Rectal smooth muscle tissue (tissue), 1 donor: ENCODE measurements at regions not wholly inside any gene's neighbourhood (a gene's known extent, or its start where the extent isn't known, plus 50 kb on each side); places are given as distances from the start of the nearest gene placed in this dataset.

ENCODE experiments used
- H3K27ac ChIP-seq: one replicate; pipeline ENCODE4 v1.7.0; 2013; ENCODE audit warnings: low read depth, low read length, inconsistent platforms
- H3K27me3 ChIP-seq: one replicate; pipeline ENCODE4 v1.7.0; 2013; ENCODE audit warnings: low read length; ENCODE audit not compliant: control insufficient read depth, insufficient read depth
- H3K36me3 ChIP-seq: one replicate; pipeline ENCODE4 v1.7.0; 2013; ENCODE audit warnings: low read length; ENCODE audit not compliant: control insufficient read depth, insufficient read depth
- H3K4me1 ChIP-seq: one replicate; pipeline ENCODE4 v1.7.0; 2013; ENCODE audit warnings: low read length; ENCODE audit not compliant: control insufficient read depth, insufficient read depth
- H3K4me3 ChIP-seq: one replicate; pipeline ENCODE4 v1.7.0; 2013; ENCODE audit warnings: low read length
- H3K9ac ChIP-seq: one replicate; pipeline ENCODE4 v1.7.0; 2013; ENCODE audit warnings: low read length

DNA sequence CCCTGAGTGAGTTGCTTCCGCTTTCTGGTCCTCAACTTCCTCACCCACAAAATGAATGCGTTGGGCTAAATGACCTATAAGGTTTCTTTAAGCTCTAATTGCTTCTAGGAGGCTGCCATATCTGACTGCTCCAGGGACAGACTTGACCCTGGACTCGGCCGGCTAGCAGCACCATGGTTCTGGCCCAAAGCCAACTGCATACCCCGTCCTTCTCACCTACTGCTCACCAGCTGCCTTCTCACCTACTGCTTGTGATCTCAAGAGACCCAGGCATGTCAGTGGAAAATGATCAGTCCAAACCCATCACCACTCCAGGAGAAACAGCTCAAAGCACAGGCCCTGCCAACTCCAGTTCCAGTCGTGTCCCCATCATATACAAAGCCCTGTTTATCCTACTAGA, 124.3 kb upstream of the IRX5 start:
- Histone ChIP-seq H3K27me3 (peaks cover 2% of the 10 kb centered on the region), H3K27ac (no peak overlapping the region), H3K9ac (no peak overlapping the region), H3K4me3 (no peak overlapping the region), H3K4me1 (no peaks in the 10 kb centered on the region), H3K36me3 (no peaks in the 10 kb centered on the region)

DNA sequence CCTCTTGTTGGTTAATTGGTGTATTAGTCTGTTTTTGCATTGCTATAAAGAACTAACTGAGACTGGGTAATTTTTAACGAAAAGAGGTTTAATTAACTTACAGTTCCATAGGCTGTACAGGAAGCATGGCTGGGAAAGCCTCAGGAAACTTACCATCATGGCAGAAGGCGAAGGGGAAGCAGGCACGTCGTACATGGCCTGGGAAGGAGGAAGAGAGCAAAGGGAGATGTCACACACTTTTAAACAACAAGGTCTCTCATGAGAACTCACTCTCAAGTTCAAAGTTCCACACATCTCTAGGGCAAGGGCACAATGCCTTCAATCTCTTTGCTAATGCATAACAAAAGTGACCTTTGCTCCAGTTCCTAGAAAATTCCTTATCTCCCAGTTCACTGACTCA, 125.0 kb upstream of the IRX5 start:
- H3K27me3 ChIP-seq = peaks cover under 1% of the 10 kb centered on the region
- no peak overlapping the region for H3K9ac ChIP-seq
- no peaks in the 10 kb centered on the region for H3K4me1 ChIP-seq
- no peaks in the 10 kb centered on the region for H3K36me3 ChIP-seq
- no peak overlapping the region for H3K27ac ChIP-seq
- no peak overlapping the region for H3K4me3 ChIP-seq

DNA sequence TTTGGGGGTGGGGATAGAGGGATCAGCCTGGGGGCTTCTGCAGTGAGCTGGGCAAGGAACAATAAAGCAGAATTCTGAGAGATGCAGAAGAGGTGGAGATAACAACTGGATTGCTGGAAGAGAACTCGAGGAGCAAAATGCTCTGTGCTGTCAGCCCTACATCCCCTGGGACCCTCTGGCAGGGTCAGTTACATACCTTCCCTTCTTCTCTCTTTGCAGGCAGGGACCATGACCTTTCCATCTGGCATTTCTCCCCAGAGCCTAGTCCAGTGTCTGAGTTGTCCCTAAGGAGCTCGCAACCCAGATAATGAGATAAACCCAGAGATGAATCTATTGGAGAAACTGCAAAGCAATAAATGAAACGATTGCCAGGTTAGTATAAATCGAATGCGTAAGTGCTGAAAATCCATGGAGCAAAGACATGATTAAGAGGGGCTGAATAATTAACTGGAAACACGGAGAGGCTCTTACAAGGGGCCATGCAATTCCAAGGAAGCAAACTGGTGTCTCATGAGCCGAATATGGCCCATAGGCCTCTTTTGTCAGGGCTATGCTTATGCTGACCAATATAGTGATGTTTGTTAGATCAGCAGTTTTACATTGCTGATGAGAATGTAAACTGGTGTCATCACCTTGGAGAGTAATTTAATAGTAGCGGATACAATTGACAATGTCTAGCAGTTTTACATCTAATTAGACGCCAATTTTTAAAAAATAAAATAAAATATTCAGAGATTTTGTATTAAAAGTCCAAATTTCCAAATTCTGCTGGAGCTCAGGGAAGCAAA, 129.4 kb upstream of the IRX5 start:
- no peak overlapping the region for H3K9ac ChIP-seq
- no peaks in the 10 kb centered on the region for H3K27me3 ChIP-seq

DNA sequence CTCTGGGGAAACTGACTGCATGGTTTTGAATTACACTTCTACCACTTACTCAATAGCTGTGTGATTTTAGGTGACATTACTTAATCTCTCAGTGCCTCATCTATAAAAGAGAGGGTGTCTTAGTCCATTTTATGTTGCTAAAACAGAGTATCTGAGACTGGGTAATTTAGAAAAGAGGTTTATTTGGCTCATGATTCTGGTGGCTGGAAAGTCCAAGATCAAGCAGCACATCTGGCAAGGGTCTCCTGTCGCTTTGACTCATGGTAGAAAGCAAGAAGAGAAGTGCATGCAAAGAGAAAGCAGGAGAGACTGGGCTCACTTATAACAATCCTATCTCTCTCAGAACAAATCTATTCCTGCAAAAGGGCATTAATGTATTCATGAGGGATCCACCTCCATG, 132.4 kb upstream of the IRX5 start:
- Histone ChIP-seq H3K4me3 (no peak overlapping the region), H3K27ac (no peak overlapping the region), H3K27me3 (no peaks in the 10 kb centered on the region), H3K36me3 (no peaks in the 10 kb centered on the region), H3K4me1 (no peaks in the 10 kb centered on the region), H3K9ac (no peak overlapping the region)

More for the DNA sequence above, 129.4 kb upstream of the IRX5 start:
- Histone ChIP-seq H3K4me1 (no peaks in the 10 kb centered on the region), H3K27ac (no peak overlapping the region), H3K4me3 (no peak overlapping the region), H3K36me3 (no peaks in the 10 kb centered on the region)

DNA sequence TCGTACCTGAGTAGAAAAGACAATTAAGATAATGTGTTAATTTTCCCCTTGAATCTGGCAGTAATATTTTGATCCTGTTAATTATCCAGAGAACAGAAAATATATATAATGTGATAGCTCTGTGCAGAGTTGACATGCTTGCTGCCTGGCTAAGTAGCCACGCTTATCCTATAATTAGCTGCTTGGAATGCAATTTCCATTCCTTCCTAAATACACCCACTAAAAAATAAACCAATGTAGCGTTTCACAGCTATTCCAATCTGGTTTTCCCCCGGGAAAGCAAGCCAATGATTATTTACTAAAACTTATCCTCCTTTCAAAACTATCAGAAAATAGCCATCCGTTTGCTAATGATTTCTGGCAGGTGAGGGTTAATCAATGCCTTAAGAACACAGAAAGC, 134.5 kb upstream of the IRX5 start:
- Histone ChIP-seq H3K27me3 (no peaks in the 10 kb centered on the region), H3K9ac (no peak overlapping the region), H3K27ac (no peak overlapping the region), H3K4me3 (no peak overlapping the region), H3K36me3 (no peaks in the 10 kb centered on the region), H3K4me1 (no peaks in the 10 kb centered on the region)

DNA sequence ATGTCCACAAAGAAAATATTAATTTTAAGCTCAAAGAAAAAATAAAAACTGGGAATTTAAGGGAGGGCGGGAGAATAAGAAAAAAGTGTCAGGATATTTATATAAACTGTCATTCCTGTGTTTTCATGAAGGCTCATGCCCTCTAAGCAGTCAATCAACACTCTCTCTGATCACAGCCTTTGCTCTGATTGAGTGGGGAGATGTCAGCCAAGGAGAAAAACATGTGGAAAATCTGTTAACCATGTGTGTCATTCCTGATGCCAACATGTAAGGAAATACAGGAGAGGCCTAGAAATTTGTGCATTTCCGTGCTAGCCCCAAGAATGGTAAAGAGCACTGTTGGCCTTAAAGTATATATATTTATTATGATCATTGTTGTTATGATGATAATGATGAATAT, 137.9 kb upstream of the IRX5 start:
- no peak overlapping the region for H3K27ac ChIP-seq

DNA sequence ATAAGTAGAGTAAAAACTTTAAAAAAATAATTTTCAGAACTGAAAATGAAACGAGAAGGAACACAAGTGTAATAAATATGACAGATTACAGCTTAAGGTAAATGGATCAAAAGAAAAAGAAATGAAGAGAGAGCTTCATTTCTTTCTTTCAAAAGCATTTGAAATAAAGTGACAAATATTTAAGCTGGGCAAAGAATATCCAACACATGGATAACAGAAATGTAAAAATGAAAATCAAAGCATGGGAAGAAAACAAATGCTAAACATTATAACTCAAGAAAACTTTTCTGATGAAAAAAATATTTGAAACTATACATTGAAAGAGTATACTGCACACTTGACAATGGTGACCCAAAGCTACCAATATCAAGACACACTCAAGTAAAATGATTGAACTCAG, 143.6 kb upstream of the IRX5 start:
- Histone ChIP-seq H3K36me3 (no peaks in the 10 kb centered on the region), H3K4me3 (no peak overlapping the region), H3K9ac (no peak overlapping the region), H3K4me1 (no peaks in the 10 kb centered on the region), H3K27me3 (no peaks in the 10 kb centered on the region), H3K27ac (no peak overlapping the region)

More for the DNA sequence above, 137.9 kb upstream of the IRX5 start:
- H3K4me1 ChIP-seq = no peaks in the 10 kb centered on the region
- H3K9ac ChIP-seq = no peak overlapping the region
- H3K36me3 ChIP-seq = no peaks in the 10 kb centered on the region
- H3K27me3 ChIP-seq = no peaks in the 10 kb centered on the region
- H3K4me3 ChIP-seq = no peak overlapping the region

DNA sequence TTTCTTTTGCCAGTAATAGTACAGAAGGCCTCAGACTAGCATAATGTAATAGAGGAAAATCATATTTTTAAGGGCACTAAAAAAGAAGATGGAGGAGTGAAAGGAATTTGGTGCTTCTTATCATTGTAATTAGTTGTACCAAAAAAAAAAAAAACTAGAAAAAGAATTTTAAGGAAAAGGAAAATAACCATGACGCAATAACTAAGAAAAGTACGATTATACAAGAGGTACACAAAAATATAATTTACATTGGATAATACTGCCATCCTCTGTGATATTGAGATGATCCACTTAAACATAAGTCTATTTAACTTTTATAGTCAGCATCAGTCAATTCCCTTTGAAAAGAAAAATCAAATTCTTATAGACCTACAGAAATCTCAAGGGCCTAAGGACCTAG, 146.7 kb upstream of the IRX5 start:
- no peaks in the 10 kb centered on the region for H3K36me3 ChIP-seq
- H3K4me3 ChIP-seq = no peak overlapping the region
- no peak overlapping the region for H3K9ac ChIP-seq
- H3K27ac ChIP-seq = no peak overlapping the region
- H3K4me1 ChIP-seq = no peaks in the 10 kb centered on the region
- H3K27me3 ChIP-seq = no peaks in the 10 kb centered on the region

DNA sequence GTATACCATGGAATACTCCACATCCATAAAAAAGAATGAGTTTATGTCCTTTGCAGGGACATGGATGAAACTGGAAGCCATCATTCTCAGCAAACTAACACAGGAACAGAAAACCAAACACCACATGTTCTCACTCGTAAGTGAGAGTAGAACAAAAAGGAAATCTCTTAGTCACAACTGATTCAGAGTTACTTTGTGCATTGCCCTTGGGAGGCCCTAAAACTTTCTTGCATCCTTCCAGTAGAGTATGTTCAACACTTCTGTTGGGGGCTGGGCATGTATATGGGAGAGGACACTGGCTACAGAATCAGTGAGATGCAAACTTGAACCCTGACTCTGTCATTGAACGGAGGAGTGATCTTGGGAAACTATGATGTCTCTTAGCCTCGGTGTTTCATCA, 147.4 kb upstream of the IRX5 start:
- no peaks in the 10 kb centered on the region for H3K36me3 ChIP-seq
- no peaks in the 10 kb centered on the region for H3K27me3 ChIP-seq
- H3K4me1 ChIP-seq = no peaks in the 10 kb centered on the region
- H3K4me3 ChIP-seq = no peak overlapping the region
- H3K27ac ChIP-seq = no peak overlapping the region
- no peak overlapping the region for H3K9ac ChIP-seq

DNA sequence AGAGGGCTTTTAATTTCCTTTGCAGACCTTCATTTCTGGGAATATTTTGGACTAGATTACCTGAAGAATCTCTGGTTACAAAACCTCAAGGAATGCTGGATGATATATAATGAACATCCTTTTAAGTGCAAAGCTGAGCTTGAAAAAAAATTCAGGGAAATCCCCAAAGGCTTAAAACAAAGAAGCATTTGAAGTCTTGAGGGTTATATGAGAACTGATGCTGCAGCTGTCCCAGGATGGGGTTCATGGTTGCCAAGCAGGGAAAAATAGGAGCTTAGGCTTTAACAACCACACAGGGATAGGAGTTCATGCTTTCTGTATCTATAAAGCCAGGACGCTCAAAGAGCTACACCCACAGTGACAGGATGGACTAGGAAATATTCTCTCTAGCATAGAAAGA, 150.4 kb upstream of the IRX5 start:
- Histone ChIP-seq H3K27me3 (no peaks in the 10 kb centered on the region), H3K9ac (no peak overlapping the region), H3K27ac (no peak overlapping the region), H3K4me1 (no peaks in the 10 kb centered on the region), H3K36me3 (no peaks in the 10 kb centered on the region), H3K4me3 (no peak overlapping the region)

DNA sequence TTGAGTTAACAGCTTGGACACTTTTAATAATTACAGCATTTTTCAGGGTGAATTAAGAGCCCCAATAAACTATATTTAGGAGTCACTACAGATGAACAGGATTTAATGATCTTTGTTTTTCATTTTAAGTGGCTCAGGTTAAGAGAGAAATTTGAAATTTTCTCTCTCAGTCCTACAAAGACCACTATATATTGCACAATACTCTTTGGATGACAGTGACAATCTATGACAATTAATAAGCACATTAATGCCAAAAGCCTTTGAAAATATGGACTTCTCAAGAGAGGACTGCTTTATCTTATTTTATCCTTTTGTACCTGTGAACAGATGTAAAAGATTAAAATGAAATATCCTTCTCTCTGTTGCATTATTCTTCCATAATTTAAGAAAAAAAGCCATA, 151.1 kb upstream of the IRX5 start:
- no peak overlapping the region for H3K27ac ChIP-seq
- no peaks in the 10 kb centered on the region for H3K36me3 ChIP-seq
- H3K4me3 ChIP-seq = no peak overlapping the region
- no peaks in the 10 kb centered on the region for H3K27me3 ChIP-seq
- no peaks in the 10 kb centered on the region for H3K4me1 ChIP-seq
- H3K9ac ChIP-seq = no peak overlapping the region

DNA sequence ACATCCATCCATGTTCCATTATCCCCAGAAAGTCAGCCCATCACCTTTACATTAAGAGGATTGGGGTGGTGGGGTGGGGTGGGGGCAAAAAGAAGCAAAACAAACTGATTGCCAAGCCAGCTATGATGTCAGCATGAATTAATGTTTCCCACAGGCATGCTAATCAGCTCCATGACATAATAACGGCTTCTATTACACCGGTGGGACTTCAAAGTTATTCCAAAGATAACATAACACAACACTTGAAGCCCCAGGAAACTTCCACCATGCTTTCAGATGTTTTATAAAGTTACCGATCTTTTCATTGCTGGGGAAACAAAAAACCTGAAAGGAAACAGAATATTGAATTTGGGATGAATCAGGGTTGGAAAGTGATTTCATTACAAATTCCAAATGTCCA, 155.9 kb upstream of the IRX5 start:
- Histone ChIP-seq H3K27me3 (no peaks in the 10 kb centered on the region), H3K4me1 (no peaks in the 10 kb centered on the region), H3K4me3 (no peak overlapping the region), H3K27ac (no peak overlapping the region), H3K36me3 (no peaks in the 10 kb centered on the region), H3K9ac (no peak overlapping the region)

DNA sequence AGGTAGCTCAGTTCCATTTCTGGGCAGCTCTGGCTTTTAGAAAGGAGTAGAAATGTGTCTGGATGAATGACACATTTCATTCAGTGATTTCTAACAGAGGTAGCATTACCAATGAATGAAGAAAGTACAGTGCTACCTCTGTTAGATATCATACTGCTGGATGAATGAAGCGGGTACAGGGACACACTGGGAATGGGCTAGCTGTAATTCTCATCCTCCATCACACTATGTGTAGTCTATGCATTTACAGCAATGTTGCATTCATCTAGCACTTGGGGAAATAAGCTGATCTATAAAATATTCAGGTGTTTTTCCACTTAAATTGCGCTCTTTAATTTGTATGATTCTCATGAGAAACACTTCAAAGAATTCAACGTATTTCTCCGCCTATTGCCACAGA, 158.3 kb upstream of the IRX5 start:
- H3K9ac ChIP-seq = no peak overlapping the region
- no peak overlapping the region for H3K27ac ChIP-seq
- H3K36me3 ChIP-seq = no peaks in the 10 kb centered on the region
- H3K27me3 ChIP-seq = no peaks in the 10 kb centered on the region
- no peaks in the 10 kb centered on the region for H3K4me1 ChIP-seq
- no peak overlapping the region for H3K4me3 ChIP-seq
